ENCODE measurements at regions not wholly inside any gene's neighbourhood (a gene's known extent, or its start where the extent isn't known, plus 50 kb on each side); places are given as distances from the start of the nearest gene placed in this dataset.

- no peak for TF ChIP-seq CTCF (IDR thresholded peaks at IDR 0.05; ENCODE audit: low read depth, low read length)
- Histone ChIP-seq H3K4me1 (no peaks in the 10 kb centered on the region), H3K4me3 (ENCODE audit: low read depth, low read length) (no peak overlapping the region), H3K27me3 (no peaks in the 10 kb centered on the region), H3K36me3 (no peaks in the 10 kb centered on the region), H3K9me3 (no peaks in the 10 kb centered on the region)
- DNase-seq, result no peak
These were observed 78.4 kb upstream of the MEOX2 start for GRCh38 chr7:15764851-15765382.

GRCh38 chr7:15764010-15764409 lies 77.5 kb upstream of the MEOX2 start:
- H3K4me3 ChIP-seq (ENCODE audit: low read depth, low read length), result no peak overlapping the region
- DNase-seq, result no peak
- no peak for TF ChIP-seq CTCF (IDR thresholded peaks at IDR 0.05; ENCODE audit: low read depth, low read length)
- H3K27me3 ChIP-seq, result no peaks in the 10 kb centered on the region
- H3K9me3 ChIP-seq, result no peaks in the 10 kb centered on the region
- no peaks in the 10 kb centered on the region for H3K4me1 ChIP-seq
- no peaks in the 10 kb centered on the region for H3K36me3 ChIP-seq

- Histone ChIP-seq H3K4me3 (ENCODE audit: low read depth, low read length) (no peak overlapping the region), H3K27me3 (no peaks in the 10 kb centered on the region), H3K36me3 (no peaks in the 10 kb centered on the region), H3K9me3 (no peaks in the 10 kb centered on the region), H3K4me1 (no peaks in the 10 kb centered on the region)
- no peak for TF ChIP-seq CTCF (IDR thresholded peaks at IDR 0.05; ENCODE audit: low read depth, low read length)
- no peak for DNase-seq
These were observed 70.8 kb upstream of the MEOX2 start for GRCh38 chr7:15757041-15758000.

- Histone ChIP-seq H3K4me3 (ENCODE audit: low read depth, low read length) (no peak overlapping the region), H3K9me3 (no peaks in the 10 kb centered on the region), H3K27me3 (no peaks in the 10 kb centered on the region), H3K4me1 (no peaks in the 10 kb centered on the region), H3K36me3 (no peaks in the 10 kb centered on the region)
- TF ChIP-seq CTCF (IDR thresholded peaks at IDR 0.05; ENCODE audit: low read depth, low read length), result no peak
- DNase-seq, result no peak
These were observed 68.6 kb upstream of the MEOX2 start for GRCh38 chr7:15755061-15755460.

GRCh38 chr7:15753887-15754579 lies 67.5 kb upstream of the MEOX2 start:
- Histone ChIP-seq H3K36me3 (no peaks in the 10 kb centered on the region), H3K27me3 (no peaks in the 10 kb centered on the region), H3K4me1 (no peaks in the 10 kb centered on the region), H3K9me3 (no peaks in the 10 kb centered on the region), H3K4me3 (ENCODE audit: low read depth, low read length) (no peak overlapping the region)
- no peak for DNase-seq
- TF ChIP-seq CTCF (IDR thresholded peaks at IDR 0.05; ENCODE audit: low read depth, low read length), result no peak

Measured in BE2C (cell line).